GM21723 (cell line): ENCODE measurements at regions not wholly inside any gene's neighbourhood (a gene's known extent, or its start where the extent isn't known, plus 50 kb on each side); places are given as distances from the start of the nearest gene placed in this dataset.

Source experiments
- ATAC-seq: cut with Tn5 transposase; IDR thresholded peaks from one replicate; pipeline ENCODE4 v1.9.1; 2021; ENCODE audit warnings: mild to moderate bottlenecking, moderate library complexity; ENCODE audit not compliant: unreplicated experiment

DNA sequence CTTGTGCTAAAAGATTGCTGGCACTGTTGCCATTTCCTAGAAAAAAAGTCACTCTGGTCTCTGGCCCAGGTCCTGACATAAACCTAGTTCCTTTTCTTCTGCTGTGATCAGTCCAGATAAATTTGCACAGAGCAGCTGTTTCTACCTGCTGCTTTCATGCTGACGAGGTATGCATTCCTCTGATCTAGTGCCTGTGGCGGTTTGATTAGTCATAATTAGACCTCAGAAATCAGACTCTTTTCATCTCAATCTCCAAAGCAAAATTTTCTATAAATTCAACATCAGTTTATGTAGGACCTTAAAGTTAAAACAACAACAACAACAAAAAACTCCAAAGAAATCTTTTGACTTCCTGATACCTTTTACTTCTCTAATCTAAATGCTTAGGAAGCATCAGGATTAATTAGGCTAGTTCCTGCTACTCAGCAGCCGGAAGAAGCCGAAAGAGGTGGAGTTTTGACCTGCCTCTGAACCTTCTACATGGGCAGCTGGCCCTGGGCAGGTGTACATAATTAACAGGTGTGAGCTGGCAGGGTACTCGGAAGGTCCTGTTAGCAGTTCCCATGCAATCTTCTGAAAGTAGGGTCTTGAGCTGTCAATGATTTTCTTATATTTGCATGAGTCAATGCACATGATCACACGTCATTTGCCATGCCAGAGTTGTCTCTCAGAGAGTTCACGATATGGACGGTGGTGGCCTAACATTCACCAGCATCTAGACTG, 83.3 kb upstream of the CCDC112 start:
- ATAC-seq: peak; percentile 61

GRCh38 chr5:115378754-115379153, 82.3 kb upstream of the CCDC112 start:
- no peak for ATAC-seq

DNA sequence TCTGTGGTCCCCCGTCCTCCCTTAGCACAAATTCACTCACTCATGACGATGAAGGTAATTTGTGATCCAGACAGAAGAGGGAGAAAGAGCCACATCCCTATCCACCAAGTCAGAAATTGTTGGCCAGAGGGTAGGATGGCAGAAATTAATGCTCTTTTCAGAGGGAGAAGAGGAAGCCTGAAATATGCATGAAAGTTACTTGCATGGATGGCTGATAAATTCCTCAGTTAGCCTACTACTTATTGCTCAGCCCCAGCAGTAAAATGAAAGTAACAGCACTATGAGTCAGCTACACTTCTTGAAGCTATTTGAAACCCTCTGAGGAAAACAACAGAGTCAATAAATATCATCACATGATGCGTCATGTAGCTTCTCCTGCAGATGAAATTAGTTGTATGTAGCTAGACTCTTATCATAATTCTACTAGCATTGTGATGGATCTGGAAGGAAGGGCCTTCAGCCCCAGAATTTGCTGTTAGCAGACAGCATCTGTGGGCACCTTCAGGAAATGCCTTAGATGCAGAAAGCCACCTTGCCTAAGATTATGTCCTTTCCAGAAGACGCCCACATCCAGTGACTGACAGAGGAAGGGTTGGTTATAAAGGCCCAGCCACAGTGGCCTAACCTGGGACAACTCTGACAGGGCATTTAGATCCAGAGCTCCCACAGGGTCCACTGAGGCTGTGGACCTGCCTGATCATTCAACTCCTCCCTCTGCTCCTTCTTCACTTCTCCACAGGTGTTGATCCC, 81.2 kb upstream of the CCDC112 start:
- peak; percentile 76 for ATAC-seq

DNA sequence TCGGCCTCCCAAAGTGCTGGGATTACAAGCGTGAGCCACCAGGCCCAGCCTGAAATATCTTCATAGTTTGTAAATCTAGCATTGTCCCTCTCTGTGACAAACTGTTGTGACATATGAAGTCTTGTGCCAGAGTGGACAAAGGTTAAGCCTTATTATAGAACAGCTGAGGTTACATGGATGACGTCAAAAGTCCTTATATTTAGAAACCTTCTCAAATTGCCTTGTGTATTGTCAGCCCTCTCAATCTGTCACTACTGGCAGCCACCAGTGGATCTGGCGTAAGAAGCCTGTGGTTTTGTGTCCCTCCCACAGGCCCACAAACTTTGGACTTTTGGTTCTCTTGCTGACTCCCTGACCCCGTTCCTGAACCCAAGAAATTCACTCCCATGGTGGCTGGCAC, 79.4 kb upstream of the CCDC112 start:
- no peak for ATAC-seq

DNA sequence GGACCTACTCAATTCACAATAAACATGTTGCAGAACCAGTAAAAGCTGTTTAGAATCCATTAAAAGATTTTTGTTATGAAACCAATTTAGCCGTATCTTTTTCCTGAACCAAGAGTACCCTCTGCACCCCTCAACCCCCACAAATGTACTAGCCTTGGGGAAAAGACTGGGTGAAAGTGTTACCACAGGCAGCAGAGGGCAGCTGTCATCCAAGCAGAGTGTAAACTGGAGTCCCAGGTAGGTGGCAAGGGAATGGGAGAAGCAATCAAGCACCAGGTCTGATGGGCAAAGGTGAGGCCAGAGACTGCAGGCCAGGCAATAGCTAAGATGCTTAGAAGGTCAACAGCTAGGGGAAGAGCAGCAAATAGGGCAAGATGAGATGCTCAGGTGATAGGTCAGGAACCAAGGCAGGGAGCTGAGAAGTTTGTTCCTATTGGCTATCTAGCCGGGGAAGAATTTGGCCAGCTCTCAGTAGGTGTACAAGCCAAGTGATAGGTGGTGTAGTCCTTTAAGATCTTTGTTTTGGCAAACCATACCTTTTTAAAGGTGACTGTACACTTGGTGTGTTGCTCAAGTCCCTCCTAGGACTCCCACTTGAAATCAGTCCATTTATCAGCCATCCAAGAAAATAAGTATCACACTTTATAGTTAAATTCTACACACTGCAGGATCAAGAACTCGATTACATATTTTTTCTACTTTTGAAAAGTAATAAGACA, 77.8 kb upstream of the CCDC112 start:
- no peak for ATAC-seq

DNA sequence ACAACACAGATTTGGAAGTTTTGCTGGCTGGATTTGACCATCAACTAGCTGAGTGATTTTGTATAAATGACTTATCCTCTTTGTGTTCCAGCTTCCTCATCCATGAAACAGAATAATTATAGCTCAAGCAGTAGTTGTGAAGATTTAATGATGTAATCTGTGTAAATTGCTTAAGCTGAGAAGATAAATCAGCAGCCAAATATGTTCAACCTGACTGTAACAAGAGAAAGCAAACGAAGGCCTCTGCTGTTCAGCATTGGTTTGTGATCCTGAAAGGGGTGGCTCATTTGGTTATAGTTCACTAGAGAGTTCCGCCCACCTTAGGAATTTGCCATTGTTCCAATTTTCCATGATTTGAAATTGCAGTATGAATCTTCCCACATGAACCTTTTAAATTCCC, 75.7 kb upstream of the CCDC112 start:
- no peak for ATAC-seq

DNA sequence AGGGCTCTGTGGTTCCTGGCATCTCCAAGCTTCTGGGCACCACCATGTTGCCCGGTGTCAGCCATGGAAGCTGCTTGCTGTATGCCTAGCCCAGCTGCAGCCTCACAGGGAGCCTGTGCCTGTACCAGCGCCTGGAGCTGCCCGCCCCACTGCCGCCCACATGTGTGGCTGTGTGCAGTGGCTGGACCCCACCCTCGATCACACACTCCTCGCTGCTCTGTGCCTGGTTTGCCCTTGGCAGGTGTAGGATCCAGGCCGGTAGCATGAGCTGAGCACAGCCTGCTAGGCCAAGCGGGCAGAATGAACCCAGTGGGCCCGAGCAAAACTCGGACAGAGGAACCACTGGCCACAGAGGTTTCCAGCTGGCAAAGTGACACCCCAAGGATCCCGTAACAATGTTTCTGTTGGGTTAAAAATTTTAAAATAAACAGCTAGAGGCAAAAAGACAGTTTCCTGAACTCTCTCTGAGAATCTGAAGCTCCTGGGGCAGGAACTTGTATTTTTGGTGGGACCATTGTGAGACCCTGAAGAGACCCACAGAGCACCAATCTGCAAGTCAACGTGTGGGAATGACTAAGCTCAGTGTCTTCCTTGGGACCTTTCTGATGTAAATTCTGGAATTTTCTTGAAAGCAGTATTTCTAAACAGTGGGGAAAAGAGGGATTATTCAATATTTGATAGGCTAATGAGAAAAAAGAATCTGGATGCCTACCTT, 73.1 kb upstream of the CCDC112 start:
- no peak for ATAC-seq

- ATAC-seq: no peak
These were observed 69.8 kb upstream of the CCDC112 start for GRCh38 chr5:115366223-115366622.

GRCh38 chr5:115363879-115364278, 67.4 kb upstream of the CCDC112 start:
- no peak for ATAC-seq

GRCh38 chr5:115360046-115360685, 63.7 kb upstream of the CCDC112 start:
- ATAC-seq: no peak

GRCh38 chr5:115355767-115356381, 59.4 kb upstream of the CCDC112 start:
- ATAC-seq: no peak

DNA sequence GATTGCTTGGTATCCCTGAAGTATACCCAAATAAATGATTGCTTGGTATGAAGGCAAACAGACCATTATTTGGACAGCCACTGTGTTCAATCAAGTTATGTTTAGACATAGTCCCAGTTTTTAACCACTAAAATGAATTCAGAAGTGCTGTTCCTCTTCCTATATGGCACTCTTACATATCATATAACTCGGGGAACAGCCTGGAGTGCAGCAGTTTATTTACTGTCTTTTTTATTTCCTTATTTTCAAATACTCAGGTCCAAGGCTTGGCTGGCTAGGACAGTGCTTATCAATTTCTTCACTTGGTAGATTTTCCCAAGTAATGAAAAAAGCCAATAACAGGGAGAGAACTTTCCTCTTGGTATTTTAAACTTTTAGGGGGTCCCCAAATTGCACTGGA, 58.6 kb upstream of the CCDC112 start:
- ATAC-seq: no peak

DNA sequence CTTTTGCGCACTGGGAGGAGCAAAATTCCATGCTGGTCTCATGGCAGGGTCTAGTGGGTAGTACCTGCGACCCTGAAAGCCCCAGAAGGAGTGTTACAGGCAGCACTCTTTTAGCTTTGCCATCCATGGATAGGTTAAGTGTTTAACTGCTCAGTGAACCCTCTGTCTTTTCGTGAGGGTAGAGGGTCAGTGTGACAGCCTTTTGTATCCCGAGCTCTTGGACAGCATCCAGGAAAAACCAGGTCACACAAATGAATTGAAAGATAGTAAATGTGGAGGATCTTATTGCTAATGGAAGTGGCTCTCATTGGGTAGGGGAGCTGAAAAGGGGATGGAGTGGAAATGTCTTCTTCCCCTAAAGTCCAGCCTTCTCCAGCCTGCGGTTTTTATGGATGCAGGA, 57.8 kb upstream of the CCDC112 start:
- no peak for ATAC-seq

GRCh38 chr5:115352571-115352970, 56.1 kb upstream of the CCDC112 start:
- no peak for ATAC-seq

- ATAC-seq: peak; percentile 53
These were observed 55.1 kb upstream of the CCDC112 start for GRCh38 chr5:115351356-115352195.

GRCh38 chr5:115350894-115351293, 54.4 kb upstream of the CCDC112 start:
- no peak for ATAC-seq

- no peak for ATAC-seq
These were observed 52.8 kb upstream of the CCDC112 start for GRCh38 chr5:115349001-115349817.

DNA sequence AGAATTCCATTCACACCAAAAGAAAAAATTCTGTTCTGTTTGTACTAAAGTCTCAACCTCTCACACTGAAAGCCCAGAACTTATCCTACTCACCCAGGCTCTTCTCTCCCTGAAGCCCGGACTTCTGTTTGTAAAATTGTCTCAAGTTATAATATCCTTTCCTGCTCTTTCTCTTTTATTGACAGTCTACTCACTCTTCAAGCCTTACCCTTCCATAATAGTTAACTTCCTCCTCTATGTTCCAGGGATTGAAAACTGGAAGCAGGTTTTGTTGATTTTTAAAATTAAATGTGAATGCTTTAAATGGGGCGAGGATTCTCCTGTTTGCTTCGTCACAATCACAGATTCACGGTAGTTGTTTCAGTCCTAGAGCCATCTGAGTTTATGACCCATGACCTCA, 51.7 kb upstream of the CCDC112 start:
- no peak for ATAC-seq
